ENCODE measurements at regions not wholly inside any gene's neighbourhood (a gene's known extent, or its start where the extent isn't known, plus 50 kb on each side); places are given as distances from the start of the nearest gene placed in this dataset.

DNA sequence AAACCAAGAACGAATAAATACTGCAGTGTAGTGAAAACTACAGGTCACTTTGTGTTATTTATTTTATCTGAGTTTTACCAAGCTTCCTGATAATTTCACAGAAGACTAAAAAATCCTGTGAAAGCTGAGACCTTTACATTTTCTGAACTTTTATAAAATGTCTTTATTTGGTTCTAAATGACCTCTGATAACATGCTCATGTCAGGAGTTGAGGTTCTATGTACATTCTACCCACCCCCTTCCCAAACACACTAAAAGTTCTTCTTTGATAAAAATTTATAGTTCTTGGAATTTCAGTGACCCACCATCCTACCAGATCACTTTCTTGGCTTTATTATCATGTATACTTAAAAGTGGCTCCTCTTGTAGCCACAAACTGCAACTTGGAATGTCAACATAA, 463.1 kb downstream of the PIK3C3 start:
- H3K23ac ChIP-seq (ENCODE audit: low read depth, low read length, poor library complexity): no peak overlapping the region
- H4K91ac ChIP-seq (ENCODE audit: low read depth, low read length, poor library complexity): no peak overlapping the region
- no peak overlapping the region for H2BK12ac ChIP-seq (ENCODE audit: low read length)
- no peak overlapping the region for H2AFZ ChIP-seq (ENCODE audit: low read length)
- H3K27ac ChIP-seq (replicated peaks; ENCODE audit: low read length): no peak overlapping the region
- H3K9me3 ChIP-seq (replicated peaks in 1 of 2; ENCODE audit: control insufficient read depth in 2 of 2, insufficient read depth in 1 of 2, low read depth in 1 of 2, low read length in 2 of 2): peaks cover 0 to 2% of the 10 kb centered on the region in 2 donors
- no peaks in the 10 kb centered on the region for H3K27me3 ChIP-seq (ENCODE audit: control insufficient read depth in 3 of 3, insufficient read depth in 3 of 3, low read depth in 1 of 3, low read length in 3 of 3)
- H3K4me2 ChIP-seq (ENCODE audit: insufficient read depth, low read length, poor library complexity, severe bottlenecking): no peak overlapping the region
- no peak overlapping the region for H3K18ac ChIP-seq (ENCODE audit: low read length)
- H2AK5ac ChIP-seq (ENCODE audit: low read depth, low read length): no peak overlapping the region
- no peak overlapping the region for H3K9ac ChIP-seq (ENCODE audit: low read depth, low read length, poor library complexity)
- H3K36me3 ChIP-seq (replicated peaks in 1 of 2; ENCODE audit: control insufficient read depth in 2 of 2, insufficient read depth in 2 of 2, low read length in 2 of 2): no peaks in the 10 kb centered on the region
- H2BK5ac ChIP-seq (ENCODE audit: low read length): no peak overlapping the region
- whole genome bisulfite sequencing, 2 donors (ENCODE audit: extremely low coverage in 2 of 2, insufficient read length in 2 of 2, insufficient replicate concordance in 1 of 2): no CpG with 5 or more reads among the region's 1 CpG
- H4K8ac ChIP-seq (ENCODE audit: low read depth, low read length): no peak overlapping the region
- no peak overlapping the region for H3K4ac ChIP-seq (ENCODE audit: low read length)
- H2BK15ac ChIP-seq (ENCODE audit: low read length): no peak overlapping the region
- no peak overlapping the region for H3K14ac ChIP-seq (ENCODE audit: low read length)
- no peak overlapping the region for H2BK120ac ChIP-seq (ENCODE audit: low read depth, low read length)
- H3K4me1 ChIP-seq (ENCODE audit: control insufficient read depth in 2 of 2, insufficient read depth in 1 of 2, low read depth in 1 of 2, low read length in 2 of 2): no peaks in the 10 kb centered on the region
- H3K4me3 ChIP-seq (ENCODE audit: low read length in 2 of 2): no peak overlapping the region
- DNase-seq (ENCODE audit: low spot score): no peak
- H3K79me1 ChIP-seq (ENCODE audit: low read depth, low read length): no peaks in the 10 kb centered on the region

- Histone ChIP-seq H4K91ac (ENCODE audit: low read depth, low read length, poor library complexity) (no peak overlapping the region), H3K79me1 (ENCODE audit: low read depth, low read length) (no peaks in the 10 kb centered on the region), H2AFZ (ENCODE audit: low read length) (no peak overlapping the region), H3K23ac (ENCODE audit: low read depth, low read length, poor library complexity) (no peak overlapping the region), H2BK15ac (ENCODE audit: low read length) (no peak overlapping the region), H2AK5ac (ENCODE audit: low read depth, low read length) (no peak overlapping the region), H3K36me3 (replicated peaks in 1 of 2; ENCODE audit: control insufficient read depth in 2 of 2, insufficient read depth in 2 of 2, low read length in 2 of 2) (no peaks in the 10 kb centered on the region), H3K4me1 (ENCODE audit: control insufficient read depth in 2 of 2, insufficient read depth in 1 of 2, low read depth in 1 of 2, low read length in 2 of 2) (peaks cover 0 to 3% of the 10 kb centered on the region in 2 donors), H3K9me3 (replicated peaks in 1 of 2; ENCODE audit: control insufficient read depth in 2 of 2, insufficient read depth in 1 of 2, low read depth in 1 of 2, low read length in 2 of 2) (no peaks in the 10 kb centered on the region), H3K4me3 (ENCODE audit: low read length in 2 of 2) (peak overlapping the region in 1 of 2 donors; percentile 68), H3K27me3 (ENCODE audit: control insufficient read depth in 3 of 3, insufficient read depth in 3 of 3, low read depth in 1 of 3, low read length in 3 of 3) (no peaks in the 10 kb centered on the region), H3K14ac (ENCODE audit: low read length) (no peak overlapping the region), H2BK120ac (ENCODE audit: low read depth, low read length) (no peak overlapping the region), H3K9ac (ENCODE audit: low read depth, low read length, poor library complexity) (no peak overlapping the region), H3K27ac (replicated peaks; ENCODE audit: low read length) (no peak overlapping the region), H3K4ac (ENCODE audit: low read length) (no peak overlapping the region), H2BK12ac (ENCODE audit: low read length) (no peak overlapping the region), H4K8ac (ENCODE audit: low read depth, low read length) (no peak overlapping the region), H3K18ac (ENCODE audit: low read length) (no peak overlapping the region), H2BK5ac (ENCODE audit: low read length) (no peak overlapping the region), H3K4me2 (ENCODE audit: insufficient read depth, low read length, poor library complexity, severe bottlenecking) (no peak overlapping the region)
- no peak for DNase-seq (ENCODE audit: low spot score)
These were observed 470.0 kb downstream of the PIK3C3 start for GRCh38 chr18:42425025-42425424.

GRCh38 chr18:42426496-42427015, 471.5 kb downstream of the PIK3C3 start:
- Histone ChIP-seq H3K4ac (ENCODE audit: low read length) (no peak overlapping the region), H4K91ac (ENCODE audit: low read depth, low read length, poor library complexity) (no peak overlapping the region), H3K9me3 (replicated peaks in 1 of 2; ENCODE audit: control insufficient read depth in 2 of 2, insufficient read depth in 1 of 2, low read depth in 1 of 2, low read length in 2 of 2) (no peaks in the 10 kb centered on the region), H3K27ac (replicated peaks; ENCODE audit: low read length) (no peak overlapping the region), H2AFZ (ENCODE audit: low read length) (no peak overlapping the region), H3K23ac (ENCODE audit: low read depth, low read length, poor library complexity) (no peak overlapping the region), H2BK15ac (ENCODE audit: low read length) (no peak overlapping the region), H2BK120ac (ENCODE audit: low read depth, low read length) (no peak overlapping the region), H3K27me3 (ENCODE audit: control insufficient read depth in 3 of 3, insufficient read depth in 3 of 3, low read depth in 1 of 3, low read length in 3 of 3) (no peaks in the 10 kb centered on the region), H4K8ac (ENCODE audit: low read depth, low read length) (no peak overlapping the region), H3K18ac (ENCODE audit: low read length) (no peak overlapping the region), H2BK12ac (ENCODE audit: low read length) (no peak overlapping the region), H3K14ac (ENCODE audit: low read length) (no peak overlapping the region), H3K4me3 (ENCODE audit: low read length in 2 of 2) (no peak overlapping the region), H3K4me1 (ENCODE audit: control insufficient read depth in 2 of 2, insufficient read depth in 1 of 2, low read depth in 1 of 2, low read length in 2 of 2) (peaks cover 0 to 3% of the 10 kb centered on the region in 2 donors), H3K4me2 (ENCODE audit: insufficient read depth, low read length, poor library complexity, severe bottlenecking) (no peak overlapping the region), H3K9ac (ENCODE audit: low read depth, low read length, poor library complexity) (no peak overlapping the region), H2BK5ac (ENCODE audit: low read length) (no peak overlapping the region), H2AK5ac (ENCODE audit: low read depth, low read length) (no peak overlapping the region), H3K79me1 (ENCODE audit: low read depth, low read length) (no peaks in the 10 kb centered on the region), H3K36me3 (replicated peaks in 1 of 2; ENCODE audit: control insufficient read depth in 2 of 2, insufficient read depth in 2 of 2, low read length in 2 of 2) (no peaks in the 10 kb centered on the region)
- DNase-seq (ENCODE audit: low spot score): no peak
- no CpG with 5 or more reads among the region's 2 CpGs for WGBS, 2 donors (ENCODE audit: extremely low coverage in 2 of 2, insufficient read length in 2 of 2, insufficient replicate concordance in 1 of 2)

DNA sequence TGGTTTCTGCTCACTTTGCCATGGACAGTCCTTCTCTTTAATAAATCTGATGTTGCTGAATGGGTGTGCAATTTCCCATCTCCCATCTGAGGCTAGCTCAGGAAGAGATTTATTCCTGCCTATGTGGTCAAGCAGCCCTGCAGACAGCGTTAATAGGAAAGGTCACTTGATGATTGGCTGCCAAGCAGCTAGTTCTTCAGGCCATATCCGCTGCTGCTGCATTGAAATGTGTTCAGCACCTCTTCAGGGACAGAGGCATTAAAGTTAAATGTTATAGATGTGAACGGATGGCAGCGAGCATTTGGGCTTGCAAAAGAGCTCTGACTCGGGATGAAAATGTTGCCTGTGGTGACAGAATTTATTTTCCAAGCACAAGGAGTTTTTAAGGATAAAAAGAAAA, 474.2 kb downstream of the PIK3C3 start:
- Histone ChIP-seq H2BK12ac (ENCODE audit: low read length) (no peak overlapping the region), H3K18ac (ENCODE audit: low read length) (no peak overlapping the region), H4K8ac (ENCODE audit: low read depth, low read length) (no peak overlapping the region), H2BK15ac (ENCODE audit: low read length) (no peak overlapping the region), H3K36me3 (replicated peaks in 1 of 2; ENCODE audit: control insufficient read depth in 2 of 2, insufficient read depth in 2 of 2, low read length in 2 of 2) (no peaks in the 10 kb centered on the region), H3K4me1 (ENCODE audit: control insufficient read depth in 2 of 2, insufficient read depth in 1 of 2, low read depth in 1 of 2, low read length in 2 of 2) (peaks cover 0 to 3% of the 10 kb centered on the region in 2 donors), H3K4me2 (ENCODE audit: insufficient read depth, low read length, poor library complexity, severe bottlenecking) (no peak overlapping the region), H3K79me1 (ENCODE audit: low read depth, low read length) (no peaks in the 10 kb centered on the region), H4K91ac (ENCODE audit: low read depth, low read length, poor library complexity) (no peak overlapping the region), H2AFZ (ENCODE audit: low read length) (no peak overlapping the region), H3K4me3 (ENCODE audit: low read length in 2 of 2) (no peak overlapping the region), H3K27ac (replicated peaks; ENCODE audit: low read length) (no peak overlapping the region), H3K23ac (ENCODE audit: low read depth, low read length, poor library complexity) (no peak overlapping the region), H3K9me3 (replicated peaks in 1 of 2; ENCODE audit: control insufficient read depth in 2 of 2, insufficient read depth in 1 of 2, low read depth in 1 of 2, low read length in 2 of 2) (no peaks in the 10 kb centered on the region), H3K9ac (ENCODE audit: low read depth, low read length, poor library complexity) (no peak overlapping the region), H2BK5ac (ENCODE audit: low read length) (no peak overlapping the region), H3K4ac (ENCODE audit: low read length) (no peak overlapping the region), H3K14ac (ENCODE audit: low read length) (no peak overlapping the region), H2BK120ac (ENCODE audit: low read depth, low read length) (no peak overlapping the region), H3K27me3 (ENCODE audit: control insufficient read depth in 3 of 3, insufficient read depth in 3 of 3, low read depth in 1 of 3, low read length in 3 of 3) (no peaks in the 10 kb centered on the region), H2AK5ac (ENCODE audit: low read depth, low read length) (no peak overlapping the region)
- no CpG with 5 or more reads among the region's 5 CpGs for WGBS, 2 donors (ENCODE audit: extremely low coverage in 2 of 2, insufficient read length in 2 of 2, insufficient replicate concordance in 1 of 2)
- DNase-seq (ENCODE audit: low spot score): no peak

All from neuronal stem cell (in vitro differentiated cells).